RWPE2 (cell line): ENCODE measurements at regions not wholly inside any gene's neighbourhood (a gene's known extent, or its start where the extent isn't known, plus 50 kb on each side); places are given as distances from the start of the nearest gene placed in this dataset.
A peak's percentile ranks its signal among the peaks of the same experiment; 100 is the strongest.

Experiments
- ATAC-seq: fragments of 200-7000 bp; cut with Tn5 transposase; 3 replicates; pipeline ENCODE4 v1.9.1; 2021; ENCODE audit warnings: low read depth
- DNase-seq: peaks from one replicate; pipeline ENCODE4 v3.0.0-alpha.2; 2020; ENCODE audit warnings: low spot score
- H3K27ac ChIP-seq: fragments of 450-650 bp; 2 replicates; pipeline ENCODE4 v1.5.1; 2017; ENCODE audit warnings: mild to moderate bottlenecking; ENCODE audit not compliant: poor library complexity, severe bottlenecking
- H3K27me3 ChIP-seq: fragments of 250-450 bp; sonication (Bioruptor Pico); 2 replicates; pipeline ENCODE4 v1.5.1; 2021; ENCODE audit warnings: mild to moderate bottlenecking, moderate library complexity; ENCODE audit not compliant: insufficient read depth, poor library complexity, severe bottlenecking
- H3K36me3 ChIP-seq: fragments of 250-450 bp; sonication (Bioruptor Pico); 2 replicates; pipeline ENCODE4 v1.5.1; 2020; ENCODE audit warnings: low read depth, mild to moderate bottlenecking, moderate library complexity
- H3K4me1 ChIP-seq: fragments of 250-450 bp; sonication (Bioruptor Pico); 2 replicates; pipeline ENCODE4 v1.5.1; 2021; ENCODE audit warnings: mild to moderate bottlenecking, moderate library complexity; ENCODE audit not compliant: insufficient read depth, poor library complexity, severe bottlenecking
- H3K4me3 ChIP-seq: fragments of 250-450 bp; sonication (Bioruptor Pico); 2 replicates; pipeline ENCODE4 v1.5.1; 2021; ENCODE audit warnings: mild to moderate bottlenecking, moderate library complexity; ENCODE audit not compliant: severe bottlenecking
- H3K9me3 ChIP-seq: fragments of 250-450 bp; sonication (Bioruptor Pico); 2 replicates; pipeline ENCODE4 v1.5.1; 2021; ENCODE audit warnings: mild to moderate bottlenecking, moderate library complexity; ENCODE audit not compliant: severe bottlenecking
- TF ChIP-seq, protein P1 (sequence below): fragments of 450-650 bp; IDR thresholded peaks from one replicate; pipeline ENCODE4 v1.5.1; 2017; ENCODE audit warnings: mild to moderate bottlenecking, moderate library complexity; ENCODE audit not compliant: poor library complexity, severe bottlenecking

- ATAC-seq, result no peak
- H3K4me1 ChIP-seq, result no peaks in the 10 kb centered on the region
- no peak for DNase-seq
- no peaks in the 10 kb centered on the region for H3K36me3 ChIP-seq
- no peaks in the 10 kb centered on the region for H3K9me3 ChIP-seq
- H3K27me3 ChIP-seq, result no peaks in the 10 kb centered on the region
- H3K4me3 ChIP-seq, result no peak overlapping the region
- TF ChIP-seq, protein P1, sequence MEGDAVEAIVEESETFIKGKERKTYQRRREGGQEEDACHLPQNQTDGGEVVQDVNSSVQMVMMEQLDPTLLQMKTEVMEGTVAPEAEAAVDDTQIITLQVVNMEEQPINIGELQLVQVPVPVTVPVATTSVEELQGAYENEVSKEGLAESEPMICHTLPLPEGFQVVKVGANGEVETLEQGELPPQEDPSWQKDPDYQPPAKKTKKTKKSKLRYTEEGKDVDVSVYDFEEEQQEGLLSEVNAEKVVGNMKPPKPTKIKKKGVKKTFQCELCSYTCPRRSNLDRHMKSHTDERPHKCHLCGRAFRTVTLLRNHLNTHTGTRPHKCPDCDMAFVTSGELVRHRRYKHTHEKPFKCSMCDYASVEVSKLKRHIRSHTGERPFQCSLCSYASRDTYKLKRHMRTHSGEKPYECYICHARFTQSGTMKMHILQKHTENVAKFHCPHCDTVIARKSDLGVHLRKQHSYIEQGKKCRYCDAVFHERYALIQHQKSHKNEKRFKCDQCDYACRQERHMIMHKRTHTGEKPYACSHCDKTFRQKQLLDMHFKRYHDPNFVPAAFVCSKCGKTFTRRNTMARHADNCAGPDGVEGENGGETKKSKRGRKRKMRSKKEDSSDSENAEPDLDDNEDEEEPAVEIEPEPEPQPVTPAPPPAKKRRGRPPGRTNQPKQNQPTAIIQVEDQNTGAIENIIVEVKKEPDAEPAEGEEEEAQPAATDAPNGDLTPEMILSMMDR, result no peak
- H3K27ac ChIP-seq, result no peak overlapping the region
Observed at GRCh38 chr1:79585801-79586200, 579.3 kb upstream of the ADGRL4 start.

DNA sequence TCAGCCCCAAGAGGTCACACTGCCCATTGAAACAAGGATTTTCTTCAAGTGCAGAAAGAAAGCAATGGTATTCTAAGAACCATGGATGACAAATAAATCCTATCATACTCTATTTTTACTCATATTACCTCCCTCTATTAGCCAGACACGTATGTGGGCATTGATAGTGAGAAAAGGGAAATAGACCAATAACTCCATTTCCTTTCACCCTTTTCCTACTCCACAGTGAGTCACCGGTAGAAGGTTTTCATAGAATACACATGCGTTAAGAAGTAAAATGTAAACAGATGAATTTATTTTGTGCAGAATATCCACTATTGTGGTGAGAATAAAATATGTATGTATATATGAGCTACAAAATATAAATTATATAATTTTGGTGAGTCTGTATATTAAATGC lies 568.9 kb upstream of the ADGRL4 start:
- H3K9me3 ChIP-seq, result no peaks in the 10 kb centered on the region
- no peak for ATAC-seq
- H3K4me3 ChIP-seq, result no peak overlapping the region

GRCh38 chr1:79568411-79568810 lies 561.9 kb upstream of the ADGRL4 start:
- no peaks in the 10 kb centered on the region for H3K27me3 ChIP-seq
- no peaks in the 10 kb centered on the region for H3K36me3 ChIP-seq
- no peak overlapping the region for H3K4me3 ChIP-seq
- no peaks in the 10 kb centered on the region for H3K9me3 ChIP-seq
- no peaks in the 10 kb centered on the region for H3K4me1 ChIP-seq
- DNase-seq, result no peak
- H3K27ac ChIP-seq, result no peak overlapping the region
- ATAC-seq, result peak; percentile 86
- TF ChIP-seq, protein P1, result no peak

More for the DNA sequence above, 568.9 kb upstream of the ADGRL4 start:
- H3K27me3 ChIP-seq, result no peaks in the 10 kb centered on the region
- no peak overlapping the region for H3K27ac ChIP-seq
- H3K4me1 ChIP-seq, result no peaks in the 10 kb centered on the region
- no peak for DNase-seq
- TF ChIP-seq, protein P1, result no peak
- H3K36me3 ChIP-seq, result no peaks in the 10 kb centered on the region

DNA sequence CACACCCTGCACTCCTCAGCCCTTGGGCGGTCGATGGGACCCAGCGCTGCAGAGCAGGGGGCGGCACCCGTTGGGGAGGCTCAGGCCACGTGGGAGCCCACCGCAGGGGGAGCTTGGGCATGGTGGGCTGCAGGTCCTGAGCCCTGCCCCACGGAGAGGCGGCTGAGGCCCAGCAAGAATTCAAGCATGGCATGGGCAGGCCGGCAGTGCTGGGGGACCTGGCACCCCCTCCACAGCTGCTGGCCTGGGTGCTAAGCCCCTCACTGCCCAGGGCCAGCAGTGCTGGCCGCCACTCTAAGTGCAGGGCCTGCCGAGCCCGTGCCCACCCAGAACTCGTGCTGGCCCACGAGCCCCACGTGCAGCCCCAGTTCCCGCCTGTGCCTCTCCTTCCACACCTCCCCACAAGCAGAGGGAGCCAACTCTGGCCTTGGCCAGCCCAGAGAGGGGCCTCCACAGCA lies 555.0 kb upstream of the ADGRL4 start:
- no peaks in the 10 kb centered on the region for H3K36me3 ChIP-seq
- ATAC-seq (no peak), DNase-seq (no peak)
- TF ChIP-seq, protein P1, result no peak
- H3K4me1 ChIP-seq, result no peaks in the 10 kb centered on the region
- no peak overlapping the region for H3K4me3 ChIP-seq
- no peaks in the 10 kb centered on the region for H3K27me3 ChIP-seq
- peaks cover 2% of the 10 kb centered on the region for H3K9me3 ChIP-seq
- H3K27ac ChIP-seq, result no peak overlapping the region

DNA sequence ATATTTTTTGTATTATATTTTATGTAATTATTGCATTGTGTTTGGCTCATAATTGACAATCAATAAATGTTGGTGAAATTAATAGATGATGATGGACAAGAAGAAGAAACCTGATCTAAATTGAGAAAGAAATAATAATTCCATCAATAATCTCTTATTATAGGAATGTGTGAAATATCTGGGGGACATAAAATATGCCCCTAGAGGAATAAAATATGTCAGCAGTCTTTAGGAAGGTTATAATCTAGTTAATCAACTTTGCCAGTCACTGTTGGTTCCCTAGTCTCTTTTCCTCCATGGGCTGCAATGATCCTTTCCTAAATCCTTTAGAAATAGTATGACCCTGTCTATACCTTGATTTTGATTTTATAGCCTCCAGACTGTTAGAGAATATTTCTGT lies 549.7 kb upstream of the ADGRL4 start:
- Histone ChIP-seq H3K4me1 (no peaks in the 10 kb centered on the region), H3K27me3 (no peaks in the 10 kb centered on the region), H3K27ac (no peak overlapping the region), H3K9me3 (peaks cover 2% of the 10 kb centered on the region), H3K4me3 (no peak overlapping the region), H3K36me3 (no peaks in the 10 kb centered on the region)
- TF ChIP-seq, protein P1, result peak; percentile 7
- no peak for ATAC-seq
- no peak for DNase-seq
